ENCODE measurements at regions not wholly inside any gene's neighbourhood (a gene's known extent, or its start where the extent isn't known, plus 50 kb on each side); places are given as distances from the start of the nearest gene placed in this dataset.

- H3K9me3 Mint-ChIP-seq: peaks cover 2% of the 10 kb centered on the region; the same call in 1 of the 3 replicates
- TF ChIP-seq CTCF (conservative IDR thresholded peaks at IDR 0.05; ENCODE audit: low read depth in 2 of 2) (no peak), ZNF462 (CRISPR knock-in tag; IDR thresholded peaks at IDR 0.05) (no peak), CREB1 (CRISPR knock-in tag; IDR thresholded peaks at IDR 0.05; ENCODE audit: low read depth) (no peak), NANOG (IDR thresholded peaks at IDR 0.05; ENCODE audit: borderline replicate concordance) (no peak), EZH2phosphoT487 (IDR thresholded peaks at IDR 0.05; ENCODE audit: unreplicated experiment) (no peak), STAT1 (IDR thresholded peaks at IDR 0.05; ENCODE audit: unreplicated experiment) (no peak), ZNF331 (CRISPR knock-in tag; IDR thresholded peaks at IDR 0.05; ENCODE audit: low read depth) (no peak), ETS1 (IDR thresholded peaks at IDR 0.05) (no peak), POLR2AphosphoS5 (IDR thresholded peaks at IDR 0.05; ENCODE audit: low read depth) (no peak), JUNB (IDR thresholded peaks at IDR 0.05; ENCODE audit: unreplicated experiment) (no peak), ZNF114 (CRISPR knock-in tag; IDR thresholded peaks at IDR 0.05) (no peak)
- Histone ChIP-seq H3K4me2 (no peak overlapping the region), H3K4me1 (ENCODE audit: insufficient read depth) (peaks cover 20% of the 10 kb centered on the region), H3K27me3 (ENCODE audit: insufficient read depth) (no peaks in the 10 kb centered on the region), H3K79me2 (replicated peaks; ENCODE audit: insufficient read depth) (no peaks in the 10 kb centered on the region), H3K36me3 (ENCODE audit: insufficient read depth) (no peaks in the 10 kb centered on the region), H2AFZ (no peak overlapping the region), H3K9me2 (ENCODE audit: insufficient read depth) (no peaks in the 10 kb centered on the region; the same call in 1 of the 2 replicates), H3K27ac (ENCODE audit: low read depth) (no peak overlapping the region), H3K4me3 (no peak overlapping the region), H4K20me1 (replicated peaks; ENCODE audit: insufficient read depth) (no peaks in the 10 kb centered on the region), H3F3A (replicated peaks; ENCODE audit: low read depth) (no peaks in the 10 kb centered on the region)
- H3K36me3 Mint-ChIP-seq (ENCODE audit: low read depth): no peaks in the 10 kb centered on the region
- H3K4me3 Mint-ChIP-seq: no peak overlapping the region
- peaks cover 2% of the 10 kb centered on the region for H3K27me3 Mint-ChIP-seq (ENCODE audit: insufficient read depth, low read depth, poor library complexity)
- H3K27ac Mint-ChIP-seq: no peak overlapping the region
- peaks cover 13% of the 10 kb centered on the region for H3K4me1 Mint-ChIP-seq
- no peak for ATAC-seq
- DNase-seq (ENCODE audit: low spot score): no peak
These were observed 103.1 kb upstream of the DOK5 start for GRCh38 chr20:54372313-54372712.

Data from GM23338 (cell line).